GM06990 (cell line): ENCODE measurements at regions not wholly inside any gene's neighbourhood (a gene's known extent, or its start where the extent isn't known, plus 50 kb on each side); places are given as distances from the start of the nearest gene placed in this dataset.

Experiments
- DNase-seq: peaks from one replicate; pipeline ENCODE4 v3.0.0-alpha.2; 2011; ENCODE audit not compliant: insufficient read length; ENCODE audit errors: extremely low read depth
- H3K27me3 ChIP-seq: replicated peaks from 2 replicates; pipeline ENCODE4 v1.6.0; 2011; ENCODE audit warnings: low read length; ENCODE audit not compliant: control insufficient read depth, insufficient read depth
- H3K36me3 ChIP-seq: 2 replicates; pipeline ENCODE4 v1.5.1; 2011; ENCODE audit warnings: low read length; ENCODE audit not compliant: control insufficient read depth, insufficient read depth
- H3K4me3 ChIP-seq: replicated peaks from 2 replicates; pipeline ENCODE4 v1.5.1; 2011; ENCODE audit warnings: low read depth, mild to moderate bottlenecking, control low read depth, low read length
- CTCF ChIP-seq: IDR thresholded peaks from 2 replicates; pipeline ENCODE4 v1.5.1; 2011; ENCODE audit warnings: low read length, control low read depth, mild to moderate bottlenecking, inconsistent platforms; ENCODE audit not compliant: insufficient read depth, poor library complexity, severe bottlenecking

GRCh38 chr5:62051747-62052146, 254.3 kb upstream of the KIF2A start:
- TF ChIP-seq CTCF = no peak
- DNase-seq = no peak
- Histone ChIP-seq H3K4me3 (no peak overlapping the region), H3K36me3 (no peaks in the 10 kb centered on the region), H3K27me3 (no peaks in the 10 kb centered on the region; the same call in 1 of the 2 replicates)

GRCh38 chr5:62059960-62060359, 246.0 kb upstream of the KIF2A start:
- Histone ChIP-seq H3K4me3 (no peak overlapping the region), H3K36me3 (no peaks in the 10 kb centered on the region), H3K27me3 (peaks cover 2% of the 10 kb centered on the region; the same call in 1 of the 2 replicates)
- DNase-seq = no peak
- TF ChIP-seq CTCF = no peak

GRCh38 chr5:62065050-62065449, 241.0 kb upstream of the KIF2A start:
- TF ChIP-seq CTCF = no peak
- no peaks in the 10 kb centered on the region for H3K36me3 ChIP-seq

GRCh38 chr5:62066761-62067277, 239.2 kb upstream of the KIF2A start:
- no peak for TF ChIP-seq CTCF

More at GRCh38 chr5:62065050-62065449, 241.0 kb upstream of the KIF2A start:
- DNase-seq = no peak
- no peak overlapping the region for H3K4me3 ChIP-seq
- peaks cover 2% of the 10 kb centered on the region; the same call in 1 of the 2 replicates for H3K27me3 ChIP-seq

GRCh38 chr5:62068554-62068953, 237.5 kb upstream of the KIF2A start:
- Histone ChIP-seq H3K4me3 (no peak overlapping the region), H3K36me3 (no peaks in the 10 kb centered on the region), H3K27me3 (peaks cover 2% of the 10 kb centered on the region; the same call in 1 of the 2 replicates)
- DNase-seq = no peak
- TF ChIP-seq CTCF = no peak

More at GRCh38 chr5:62066761-62067277, 239.2 kb upstream of the KIF2A start:
- Histone ChIP-seq H3K4me3 (no peak overlapping the region), H3K27me3 (peaks cover 2% of the 10 kb centered on the region; the same call in 1 of the 2 replicates), H3K36me3 (no peaks in the 10 kb centered on the region)
- DNase-seq = no peak

GRCh38 chr5:62077387-62077786, 228.6 kb upstream of the KIF2A start:
- Histone ChIP-seq H3K4me3 (no peak overlapping the region), H3K27me3 (0 out of 2 replicates have a peak, but pooled peaks cover 1% of the 10 kb centered on the region), H3K36me3 (no peaks in the 10 kb centered on the region)
- no peak for TF ChIP-seq CTCF
- no peak for DNase-seq
